ENCODE measurements at regions not wholly inside any gene's neighbourhood (a gene's known extent, or its start where the extent isn't known, plus 50 kb on each side); places are given as distances from the start of the nearest gene placed in this dataset.
"Not testable (repeated sequence)": the region's sequence is repeated elsewhere in the genome, so short reads cannot be mapped to it uniquely, and the experiment has no call there.

DNA sequence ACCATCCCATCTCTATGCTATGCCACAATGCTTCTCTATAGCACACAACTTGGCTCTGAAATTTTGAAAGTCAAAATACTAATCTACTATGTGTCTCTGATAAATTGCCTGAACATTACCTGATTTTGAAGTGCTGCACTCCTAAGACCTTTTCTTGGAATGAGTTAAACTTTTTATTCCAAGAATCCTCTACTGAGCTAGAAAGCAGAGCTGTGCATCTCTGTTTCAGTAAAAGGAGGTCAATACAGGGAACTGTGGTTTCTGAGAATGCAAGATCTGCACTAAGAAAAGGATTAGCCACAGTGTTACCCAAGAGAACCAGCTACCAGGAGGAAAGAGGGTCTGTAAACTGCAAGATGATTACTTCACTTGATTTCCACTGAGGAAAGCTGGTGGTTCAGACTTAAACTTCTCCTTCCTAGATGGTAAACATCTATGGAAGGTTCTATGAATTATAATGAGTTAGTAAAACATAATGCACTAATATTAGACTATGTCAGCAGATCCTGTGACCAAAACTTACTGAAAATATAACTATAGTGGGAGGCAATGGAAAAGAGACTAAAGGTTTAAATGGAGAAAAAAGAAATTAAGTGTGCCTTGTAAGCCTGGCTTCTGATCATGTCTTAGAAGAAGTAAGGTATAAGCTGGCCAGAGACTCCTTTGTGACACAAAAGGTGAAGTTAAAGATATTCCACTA is 588.0 kb upstream of the DEFB115 start:
- not testable (repeated sequence) for DNase-seq (ENCODE audit: low read depth)

DNA sequence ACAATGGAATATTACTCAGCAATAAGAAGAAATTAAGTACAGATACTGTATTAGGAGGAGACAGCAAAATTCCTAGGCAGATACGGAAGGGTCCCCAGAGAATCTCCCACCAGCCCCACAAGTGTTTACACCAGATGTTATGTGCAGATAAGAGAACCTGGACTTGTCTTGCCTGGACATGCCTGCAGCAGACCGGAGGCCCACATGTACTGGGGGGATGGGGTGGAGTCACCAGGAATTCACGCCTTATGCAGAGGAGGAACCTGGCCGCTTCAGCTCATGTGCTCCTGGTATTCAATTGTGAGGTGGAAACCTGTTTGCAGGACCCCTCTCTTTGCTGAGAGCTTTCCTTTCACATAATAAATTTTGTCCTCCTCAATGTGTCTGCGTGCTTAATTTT is 586.3 kb upstream of the DEFB115 start:
- DNase-seq (ENCODE audit: low read depth): not testable (repeated sequence)

DNA sequence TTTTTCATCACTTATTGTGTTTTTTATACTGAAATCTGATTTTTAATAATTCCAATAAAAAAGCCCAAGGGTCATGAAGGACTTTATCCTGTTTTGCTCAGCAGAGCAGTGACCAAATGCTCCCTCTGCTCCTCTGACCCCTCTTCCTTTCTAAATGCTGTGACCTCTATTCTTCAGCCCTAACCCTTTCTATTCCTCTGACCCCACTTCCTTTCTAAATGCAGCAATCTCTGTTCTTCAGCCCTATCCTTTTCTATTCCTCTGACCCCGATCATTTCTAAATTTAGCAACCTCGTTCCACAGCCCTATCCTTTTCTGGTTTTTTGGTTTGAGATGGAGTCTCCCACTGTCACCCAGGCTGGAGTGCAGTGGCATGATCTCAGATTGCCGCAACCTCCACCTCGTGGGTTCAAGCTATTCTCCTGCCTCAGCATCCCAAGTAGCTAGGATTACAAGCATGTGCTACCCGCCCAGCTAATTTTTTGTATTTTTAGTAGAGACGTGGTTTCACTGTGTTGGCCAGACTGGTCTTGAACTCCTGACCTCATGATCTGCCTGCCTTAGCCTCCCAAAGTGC is 581.4 kb upstream of the DEFB115 start:
- DNase-seq (ENCODE audit: low read depth): not testable (repeated sequence)

DNA sequence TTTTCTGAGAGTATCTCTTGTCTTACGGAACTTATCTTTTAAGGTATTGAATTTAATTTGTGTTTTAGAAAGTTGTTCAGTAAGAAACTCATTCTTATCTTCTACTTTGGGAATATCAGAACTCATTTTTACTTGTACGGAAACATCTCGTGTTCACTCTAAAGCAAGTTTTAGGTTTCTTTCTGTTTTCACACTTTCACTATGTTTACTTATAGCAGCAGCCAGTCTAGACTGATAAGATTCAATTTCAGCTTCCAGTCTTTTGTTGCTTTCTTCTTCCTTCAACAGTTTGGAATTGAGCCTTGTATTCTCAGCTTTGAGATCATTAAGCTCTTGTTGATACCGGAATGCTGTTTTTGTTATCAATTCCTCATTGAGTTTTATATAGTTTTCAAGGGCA is 575.2 kb upstream of the DEFB115 start:
- not testable (repeated sequence) for DNase-seq (ENCODE audit: low read depth)

DNA sequence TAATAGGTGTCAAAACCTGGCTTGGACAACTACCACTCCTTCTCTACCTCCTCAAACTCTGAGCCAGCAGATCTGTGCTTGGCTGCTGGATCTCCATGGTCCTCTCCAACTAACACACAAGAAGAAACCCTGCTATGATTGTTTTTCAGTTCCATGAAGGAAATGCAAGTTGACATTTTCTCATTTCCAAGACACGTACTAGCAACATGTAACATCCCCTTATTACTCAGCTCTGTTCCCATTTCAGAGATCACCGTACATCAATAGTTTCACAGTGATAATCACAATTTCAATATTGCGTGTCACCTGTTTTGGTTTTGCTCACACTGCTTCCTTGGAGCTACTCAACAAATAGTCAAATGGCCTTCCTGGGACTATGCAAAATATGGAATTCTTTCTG is 544.6 kb upstream of the DEFB115 start:
- not testable (repeated sequence) for DNase-seq (ENCODE audit: low read depth)

DNA sequence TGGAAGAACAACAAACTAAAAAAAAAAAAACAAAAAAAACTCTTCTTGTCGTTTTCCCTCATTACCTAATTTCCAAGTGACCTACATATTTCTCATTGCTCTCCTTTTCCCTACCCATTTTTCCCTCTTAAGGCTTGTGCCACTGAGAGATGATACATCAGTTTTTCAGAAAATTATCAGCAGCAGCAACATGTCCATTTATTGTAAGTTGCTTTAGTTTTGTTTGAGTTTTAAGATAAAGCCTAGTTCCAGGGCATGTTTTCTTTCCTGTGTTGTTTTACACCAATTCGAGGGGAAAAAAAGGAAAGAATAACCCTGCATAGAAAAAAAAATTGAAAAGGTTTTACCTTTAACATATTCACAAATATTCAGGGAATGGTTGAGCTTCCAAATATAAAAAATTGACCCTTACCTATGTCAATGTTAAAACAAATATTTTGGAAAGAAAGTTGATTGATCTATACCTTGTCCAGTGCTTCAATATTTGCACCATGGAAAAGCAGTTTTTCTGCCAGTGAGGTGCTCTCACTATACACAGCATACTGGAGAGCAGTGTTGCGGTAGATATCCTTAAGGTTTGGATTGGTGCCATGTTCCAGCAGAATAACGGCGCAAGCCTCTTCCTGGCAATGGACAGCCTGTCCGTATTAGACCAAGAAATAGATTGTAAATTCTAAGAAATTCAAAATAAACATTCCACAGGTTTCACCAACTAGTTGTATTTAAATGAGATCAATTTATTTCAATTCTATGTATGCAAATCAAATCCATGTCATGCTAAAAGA is 537.9 kb upstream of the DEFB115 start:
- DNase-seq (ENCODE audit: low read depth): not testable (repeated sequence)

DNA sequence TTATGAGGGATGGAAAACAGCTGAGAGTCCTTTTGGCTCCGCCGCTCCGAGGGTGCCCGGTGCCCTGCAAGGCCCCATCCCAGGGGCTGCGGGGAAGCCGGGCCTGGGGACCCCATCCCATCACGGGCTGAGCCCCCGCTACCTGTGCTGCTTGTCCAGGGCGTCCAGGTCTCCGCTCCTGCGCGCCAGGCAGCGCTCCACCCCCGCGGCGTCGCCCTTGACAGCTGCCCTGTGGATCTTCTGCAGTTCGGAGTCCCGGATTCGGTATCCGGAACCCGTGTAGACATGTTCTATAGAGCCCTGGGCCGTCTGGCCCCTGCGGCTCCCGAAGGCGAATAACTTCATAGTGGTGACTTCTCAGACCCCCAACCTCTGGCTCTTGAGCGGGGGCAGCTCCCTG is 534.0 kb upstream of the DEFB115 start:
- DNase-seq (ENCODE audit: low read depth): not testable (repeated sequence)

DNA sequence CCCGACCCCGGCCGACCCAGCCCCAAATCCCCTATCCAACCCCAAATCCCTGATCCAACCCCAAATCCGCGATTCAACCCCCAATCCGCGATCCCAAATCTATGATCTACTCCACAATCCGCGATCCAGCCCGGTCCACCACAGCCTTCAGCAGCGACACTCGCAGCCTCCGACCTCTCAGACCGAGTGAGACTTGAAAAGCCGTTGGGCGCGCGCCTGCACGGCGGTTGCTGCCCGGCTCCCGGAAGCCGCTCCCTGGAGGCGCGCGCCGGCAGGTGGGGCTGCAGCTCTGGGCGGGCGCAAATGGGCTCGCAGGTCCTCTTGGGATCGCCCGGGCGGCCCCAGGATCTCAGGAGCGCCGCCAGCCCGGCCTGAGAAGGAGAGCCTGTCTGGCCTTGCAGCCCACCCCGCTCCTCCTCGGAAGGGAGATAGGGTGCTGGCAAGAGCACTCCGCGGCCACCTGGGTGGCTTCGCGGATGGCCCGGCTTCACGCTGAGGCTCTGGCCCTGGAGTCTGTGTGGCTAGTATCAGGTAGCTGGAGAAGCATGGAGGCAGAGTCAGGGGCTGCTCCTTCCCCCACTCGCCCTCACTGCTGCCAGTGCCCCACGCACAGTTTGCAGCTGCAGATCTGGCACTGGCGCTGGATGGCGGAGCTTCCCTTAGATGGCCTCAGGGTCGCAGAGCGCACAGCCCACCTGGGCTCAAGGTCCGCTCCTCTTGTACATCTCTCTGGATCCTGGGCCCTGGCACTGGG is 533.4 kb upstream of the DEFB115 start:
- not testable (repeated sequence) for DNase-seq (ENCODE audit: low read depth)

DNA sequence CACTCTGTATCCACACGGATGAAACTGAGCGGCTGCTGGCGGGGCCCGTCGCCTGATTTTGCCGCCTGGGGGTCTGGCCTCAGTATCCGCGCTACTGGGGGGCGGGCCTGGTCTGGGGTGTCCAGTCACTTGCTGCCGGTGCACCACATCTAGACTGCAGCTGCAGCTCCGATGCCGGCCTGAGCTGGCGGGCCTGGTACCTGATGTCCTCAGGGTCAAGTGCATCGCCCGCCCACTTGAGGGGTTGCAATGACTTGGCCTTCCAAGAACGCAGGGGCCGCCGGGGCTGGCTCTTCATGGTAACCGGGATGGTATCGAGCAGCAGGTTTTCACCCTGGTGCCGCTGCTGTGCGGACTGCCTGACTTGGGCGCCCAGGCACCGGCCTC is 532.8 kb upstream of the DEFB115 start:
- DNase-seq (ENCODE audit: low read depth): not testable (repeated sequence)

DNA sequence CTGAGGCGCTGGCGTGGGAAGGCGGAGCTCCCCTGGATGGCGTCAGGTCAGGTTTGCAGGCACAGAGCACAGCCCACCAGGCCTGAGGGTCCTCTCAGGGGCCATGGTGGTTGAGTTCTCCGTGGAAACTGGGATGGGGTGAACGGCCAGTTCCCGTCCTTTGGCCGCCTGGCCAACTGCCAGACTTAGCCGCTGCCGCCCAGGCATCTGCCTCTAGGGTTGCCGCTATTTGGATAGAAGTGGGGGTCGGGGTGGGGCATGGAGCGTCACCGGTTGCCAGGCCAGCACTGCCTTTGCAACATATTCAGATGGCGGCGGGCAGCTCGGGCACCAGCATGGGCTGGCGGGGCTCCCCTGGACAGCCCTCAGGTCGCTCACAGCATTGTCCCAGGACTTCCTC is 532.3 kb upstream of the DEFB115 start:
- not testable (repeated sequence) for DNase-seq (ENCODE audit: low read depth)

DNA sequence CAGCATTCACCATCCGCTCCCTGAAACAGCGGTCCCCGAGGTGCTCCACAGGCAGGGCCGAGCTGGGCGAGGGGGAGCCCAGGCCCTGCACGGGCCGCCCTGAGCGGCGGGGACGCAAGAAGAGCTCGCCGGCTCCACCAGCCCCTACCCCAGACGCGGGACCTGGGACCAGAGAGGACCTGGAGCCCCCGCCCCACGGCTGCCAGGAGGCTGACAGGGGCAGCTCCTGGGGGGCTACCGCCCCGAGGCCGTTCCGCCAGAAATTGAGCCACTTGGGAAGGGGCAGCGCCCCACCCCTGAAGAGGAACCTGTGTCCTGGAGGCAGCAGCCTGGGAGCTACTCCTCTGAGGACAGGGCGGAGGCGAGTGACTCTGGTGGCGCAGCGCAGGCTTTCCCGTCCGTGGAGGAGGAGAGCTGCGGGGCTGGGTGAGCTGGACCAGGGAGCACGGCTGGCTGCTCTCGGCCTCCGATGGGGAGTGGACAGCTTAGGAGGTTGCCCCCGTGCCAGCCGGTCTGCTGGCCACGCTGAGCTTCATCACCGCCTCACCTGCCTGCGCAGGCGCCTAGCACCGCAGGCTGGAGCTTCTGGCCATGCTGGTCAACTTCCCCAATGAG is 529.1 kb upstream of the DEFB115 start:
- DNase-seq (ENCODE audit: low read depth): not testable (repeated sequence)

All from GM04503 (cell line).